ENCODE measurements at regions not wholly inside any gene's neighbourhood (a gene's known extent, or its start where the extent isn't known, plus 50 kb on each side); places are given as distances from the start of the nearest gene placed in this dataset.

DNA sequence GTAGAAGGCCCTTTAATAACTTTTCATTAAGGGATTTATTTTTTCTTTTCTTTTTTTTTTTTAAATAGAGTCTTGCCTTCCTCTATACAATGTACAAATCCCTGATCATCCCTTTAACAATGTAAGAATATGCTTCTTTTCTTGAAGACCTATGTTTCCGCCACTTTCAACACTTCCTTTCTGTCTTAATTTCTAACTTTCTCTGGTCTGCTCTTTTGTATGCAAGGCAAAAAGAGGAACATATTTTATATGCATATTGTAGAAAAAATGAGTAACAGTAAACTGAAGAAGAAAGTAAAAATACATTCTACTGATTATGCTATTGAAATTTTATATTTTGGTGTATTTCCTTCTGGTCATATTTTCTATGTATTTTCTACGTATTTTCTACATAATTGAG is 484.7 kb downstream of the TFAP2B start:
- no peaks in the 10 kb centered on the region for H3K9me3 ChIP-seq (replicated peaks; ENCODE audit: control insufficient read depth, insufficient read depth, low read length)
- H2AFZ ChIP-seq (ENCODE audit: control insufficient read depth, low read depth, low read length), result no peak overlapping the region
- SMC1A ChIA-PET (ENCODE audit: uncharacterized antibody, unreplicated experiment), result interaction anchor here (0.6 to 1.5 kb wide), 4 partner anchors 16 to 154 kb away, joined by 3 to 4 read pairs (median 3); no protein-coding TSS in a partner anchor
- FAIRE-seq (no peak), DNase-seq (ENCODE audit: low read depth, low spot score) (no peak), ATAC-seq (no peak)
- no peaks in the 10 kb centered on the region for H3K27me3 ChIP-seq (replicated peaks in 1 of 2; ENCODE audit: control insufficient read depth in 2 of 2, insufficient read depth in 2 of 2, low read length in 1 of 2)
- RAD21 ChIA-PET (ENCODE audit: unreplicated experiment), result no interaction called here
- BruUV-seq (replicated peaks), result no TSS peak
- CTCF ChIA-PET, result no interaction called here
- intact Hi-C loops (cut with micrococcal nuclease; ENCODE audit: unreplicated experiment), result no loop called here
- H3K9ac ChIP-seq (ENCODE audit: control insufficient read depth, insufficient read depth, low read length), result no peak overlapping the region
- H3K4me2 ChIP-seq (ENCODE audit: control insufficient read depth, insufficient read depth), result no peak overlapping the region
- POLR2A ChIA-PET, result no interaction called here
- no peak overlapping the region for H3K4me3 ChIP-seq
- no peaks in the 10 kb centered on the region for H3K36me3 ChIP-seq (ENCODE audit: control insufficient read depth in 2 of 2, insufficient read depth in 2 of 2, low read length in 1 of 2)
- no peaks in the 10 kb centered on the region for H4K20me1 ChIP-seq (ENCODE audit: control insufficient read depth, insufficient read depth)
- in situ Hi-C loops (cut with MboI), result no loop called here
- H3K4me1 ChIP-seq (ENCODE audit: control insufficient read depth, insufficient read depth, low read length), result no peaks in the 10 kb centered on the region
- H3K79me2 ChIP-seq (ENCODE audit: control insufficient read depth, insufficient read depth, low read length), result no peaks in the 10 kb centered on the region
- 0% methylated on average over 2 of the region's 2 CpGs for WGBS (ENCODE audit: insufficient coverage, insufficient replicate concordance, low lambda C conversion rate, missing lambda C conversion rate)
- H3K27ac ChIP-seq (ENCODE audit: control insufficient read depth, insufficient read depth), result no peak overlapping the region
- TF ChIP-seq MYB (IDR thresholded peaks at IDR 0.05; ENCODE audit: borderline replicate concordance, low read depth, low read length) (no peak), GATAD2B (conservative IDR thresholded peaks at IDR 0.05; ENCODE audit: low read depth) (no peak), MXI1 (IDR thresholded peaks at IDR 0.05; ENCODE audit: low read depth, low read length) (no peak), PAX8 (IDR thresholded peaks at IDR 0.05) (no peak), SMARCA5 (IDR thresholded peaks at IDR 0.05) (no peak), POU2F2 (IDR thresholded peaks at IDR 0.05; ENCODE audit: borderline replicate concordance, low read depth, low read length) (no peak), STAT3 (IDR thresholded peaks at IDR 0.05; ENCODE audit: low read depth, low read length) (no peak), ATF7 (IDR thresholded peaks at IDR 0.05; ENCODE audit: low read depth) (no peak), ZNF384 (IDR thresholded peaks at IDR 0.05; ENCODE audit: borderline replicate concordance, low read depth, low read length) (no peak), PAX5 (IDR thresholded peaks at IDR 0.05; ENCODE audit: borderline replicate concordance, low read depth, low read length) (no peak), RELA (IDR thresholded peaks at IDR 0.05; ENCODE audit: borderline replicate concordance, partially characterized antibody) (no peak), ZSCAN29 (IDR thresholded peaks at IDR 0.05) (no peak), NR2F1 (conservative IDR thresholded peaks at IDR 0.05) (no peak)
- TF ChIP-seq, protein P1, sequence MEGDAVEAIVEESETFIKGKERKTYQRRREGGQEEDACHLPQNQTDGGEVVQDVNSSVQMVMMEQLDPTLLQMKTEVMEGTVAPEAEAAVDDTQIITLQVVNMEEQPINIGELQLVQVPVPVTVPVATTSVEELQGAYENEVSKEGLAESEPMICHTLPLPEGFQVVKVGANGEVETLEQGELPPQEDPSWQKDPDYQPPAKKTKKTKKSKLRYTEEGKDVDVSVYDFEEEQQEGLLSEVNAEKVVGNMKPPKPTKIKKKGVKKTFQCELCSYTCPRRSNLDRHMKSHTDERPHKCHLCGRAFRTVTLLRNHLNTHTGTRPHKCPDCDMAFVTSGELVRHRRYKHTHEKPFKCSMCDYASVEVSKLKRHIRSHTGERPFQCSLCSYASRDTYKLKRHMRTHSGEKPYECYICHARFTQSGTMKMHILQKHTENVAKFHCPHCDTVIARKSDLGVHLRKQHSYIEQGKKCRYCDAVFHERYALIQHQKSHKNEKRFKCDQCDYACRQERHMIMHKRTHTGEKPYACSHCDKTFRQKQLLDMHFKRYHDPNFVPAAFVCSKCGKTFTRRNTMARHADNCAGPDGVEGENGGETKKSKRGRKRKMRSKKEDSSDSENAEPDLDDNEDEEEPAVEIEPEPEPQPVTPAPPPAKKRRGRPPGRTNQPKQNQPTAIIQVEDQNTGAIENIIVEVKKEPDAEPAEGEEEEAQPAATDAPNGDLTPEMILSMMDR (IDR thresholded peaks at IDR 0.05 in 2 of 3, conservative IDR thresholded peaks at IDR 0.05 in 1 of 3; ENCODE audit: control insufficient read depth in 2 of 3, extremely low read depth in 1 of 3, insufficient read depth in 1 of 3, low read depth in 3 of 3, low read length in 3 of 3), result no peak
- TF ChIP-seq, protein P2, sequence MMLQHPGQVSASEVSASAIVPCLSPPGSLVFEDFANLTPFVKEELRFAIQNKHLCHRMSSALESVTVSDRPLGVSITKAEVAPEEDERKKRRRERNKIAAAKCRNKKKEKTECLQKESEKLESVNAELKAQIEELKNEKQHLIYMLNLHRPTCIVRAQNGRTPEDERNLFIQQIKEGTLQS (IDR thresholded peaks at IDR 0.05; ENCODE audit: borderline replicate concordance, extremely low read depth, low read depth, low read length), result no peak
- TF ChIP-seq, protein P3, sequence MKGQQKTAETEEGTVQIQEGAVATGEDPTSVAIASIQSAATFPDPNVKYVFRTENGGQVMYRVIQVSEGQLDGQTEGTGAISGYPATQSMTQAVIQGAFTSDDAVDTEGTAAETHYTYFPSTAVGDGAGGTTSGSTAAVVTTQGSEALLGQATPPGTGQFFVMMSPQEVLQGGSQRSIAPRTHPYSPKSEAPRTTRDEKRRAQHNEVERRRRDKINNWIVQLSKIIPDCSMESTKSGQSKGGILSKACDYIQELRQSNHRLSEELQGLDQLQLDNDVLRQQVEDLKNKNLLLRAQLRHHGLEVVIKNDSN (IDR thresholded peaks at IDR 0.05; ENCODE audit: borderline replicate concordance, extremely low read length, insufficient read depth, low read depth, low read length), result no peak
- TF ChIP-seq, protein P4, sequence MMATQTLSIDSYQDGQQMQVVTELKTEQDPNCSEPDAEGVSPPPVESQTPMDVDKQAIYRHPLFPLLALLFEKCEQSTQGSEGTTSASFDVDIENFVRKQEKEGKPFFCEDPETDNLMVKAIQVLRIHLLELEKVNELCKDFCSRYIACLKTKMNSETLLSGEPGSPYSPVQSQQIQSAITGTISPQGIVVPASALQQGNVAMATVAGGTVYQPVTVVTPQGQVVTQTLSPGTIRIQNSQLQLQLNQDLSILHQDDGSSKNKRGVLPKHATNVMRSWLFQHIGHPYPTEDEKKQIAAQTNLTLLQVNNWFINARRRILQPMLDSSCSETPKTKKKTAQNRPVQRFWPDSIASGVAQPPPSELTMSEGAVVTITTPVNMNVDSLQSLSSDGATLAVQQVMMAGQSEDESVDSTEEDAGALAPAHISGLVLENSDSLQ (IDR thresholded peaks at IDR 0.05), result no peak
- TF ChIP-seq, protein P5, sequence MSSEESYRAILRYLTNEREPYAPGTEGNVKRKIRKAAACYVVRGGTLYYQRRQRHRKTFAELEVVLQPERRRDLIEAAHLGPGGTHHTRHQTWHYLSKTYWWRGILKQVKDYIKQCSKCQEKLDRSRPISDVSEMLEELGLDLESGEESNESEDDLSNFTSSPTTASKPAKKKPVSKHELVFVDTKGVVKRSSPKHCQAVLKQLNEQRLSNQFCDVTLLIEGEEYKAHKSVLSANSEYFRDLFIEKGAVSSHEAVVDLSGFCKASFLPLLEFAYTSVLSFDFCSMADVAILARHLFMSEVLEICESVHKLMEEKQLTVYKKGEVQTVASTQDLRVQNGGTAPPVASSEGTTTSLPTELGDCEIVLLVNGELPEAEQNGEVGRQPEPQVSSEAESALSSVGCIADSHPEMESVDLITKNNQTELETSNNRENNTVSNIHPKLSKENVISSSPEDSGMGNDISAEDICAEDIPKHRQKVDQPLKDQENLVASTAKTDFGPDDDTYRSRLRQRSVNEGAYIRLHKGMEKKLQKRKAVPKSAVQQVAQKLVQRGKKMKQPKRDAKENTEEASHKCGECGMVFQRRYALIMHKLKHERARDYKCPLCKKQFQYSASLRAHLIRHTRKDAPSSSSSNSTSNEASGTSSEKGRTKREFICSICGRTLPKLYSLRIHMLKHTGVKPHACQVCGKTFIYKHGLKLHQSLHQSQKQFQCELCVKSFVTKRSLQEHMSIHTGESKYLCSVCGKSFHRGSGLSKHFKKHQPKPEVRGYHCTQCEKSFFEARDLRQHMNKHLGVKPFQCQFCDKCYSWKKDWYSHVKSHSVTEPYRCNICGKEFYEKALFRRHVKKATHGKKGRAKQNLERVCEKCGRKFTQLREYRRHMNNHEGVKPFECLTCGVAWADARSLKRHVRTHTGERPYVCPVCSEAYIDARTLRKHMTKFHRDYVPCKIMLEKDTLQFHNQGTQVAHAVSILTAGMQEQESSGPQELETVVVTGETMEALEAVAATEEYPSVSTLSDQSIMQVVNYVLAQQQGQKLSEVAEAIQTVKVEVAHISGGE (CRISPR knock-in tag; IDR thresholded peaks at IDR 0.05), result no peak

Data from GM12878 (cell line).